Epithelial cell of esophagus (primary cell): ENCODE measurements at regions not wholly inside any gene's neighbourhood (a gene's known extent, or its start where the extent isn't known, plus 50 kb on each side); places are given as distances from the start of the nearest gene placed in this dataset.
"Not testable (repeated sequence)": the region's sequence is repeated elsewhere in the genome, so short reads cannot be mapped to it uniquely, and the experiment has no call there.

Source experiments
- DNase-seq: peaks from one replicate; pipeline ENCODE4 v3.0.0; 2010; ENCODE audit warnings: low read depth
- H3K4me3 ChIP-seq: 2 replicates; pipeline ENCODE4 v1.5.1; 2011; ENCODE audit warnings: mild to moderate bottlenecking, low read length, control low read depth
- CTCF ChIP-seq: IDR thresholded peaks from 2 replicates; pipeline ENCODE4 v1.5.1; 2011; ENCODE audit warnings: low read depth, mild to moderate bottlenecking, low read length, control low read depth, inconsistent platforms; ENCODE audit not compliant: insufficient read depth; ENCODE audit errors: missing control alignments

GRCh38 chr11:121968638-121969037, 147.4 kb downstream of the BLID start:
- no peak for DNase-seq
- TF ChIP-seq CTCF, result no peak
- H3K4me3 ChIP-seq, result no peak overlapping the region

GRCh38 chr11:121967131-121967704, 148.8 kb downstream of the BLID start:
- DNase-seq, result no peak
- no peak for TF ChIP-seq CTCF
- H3K4me3 ChIP-seq, result no peak overlapping the region

GRCh38 chr11:121965330-121965729, 150.7 kb downstream of the BLID start:
- no peak for TF ChIP-seq CTCF
- no peak overlapping the region for H3K4me3 ChIP-seq
- peak; percentile 87 for DNase-seq

GRCh38 chr11:121964591-121964990, 151.4 kb downstream of the BLID start:
- DNase-seq, result peak; percentile 78
- no peak for TF ChIP-seq CTCF
- H3K4me3 ChIP-seq, result no peak overlapping the region

- not testable (repeated sequence) for H3K4me3 ChIP-seq
- peak; percentile 29 for DNase-seq
Observed at GRCh38 chr11:121963846-121964245, 152.2 kb downstream of the BLID start.

GRCh38 chr11:121961321-121961801, 154.7 kb downstream of the BLID start:
- no peak overlapping the region for H3K4me3 ChIP-seq
- no peak for TF ChIP-seq CTCF
- no peak for DNase-seq

GRCh38 chr11:121958971-121959325, 157.1 kb downstream of the BLID start:
- peak; percentile 40 for DNase-seq
- no peak for TF ChIP-seq CTCF
- H3K4me3 ChIP-seq, result no peak overlapping the region
